HepG2 (cell line): ENCODE measurements at regions not wholly inside any gene's neighbourhood (a gene's known extent, or its start where the extent isn't known, plus 50 kb on each side); places are given as distances from the start of the nearest gene placed in this dataset.

Experiments
- ATAC-seq: fragments of 200-7000 bp; cut with Tn5 transposase; 3 replicates; pipeline ENCODE4 v1.9.1; 2020; ENCODE audit warnings: mild to moderate bottlenecking, moderate library complexity
- BruUV-seq: library from RNA; stranded (reverse); fragments of 400-500 nt; replicated peaks from 2 replicates; lab custom pipeline; 2021; lab: Mats Ljungman, UMichigan
- CTCF ChIA-PET: fragments of 300-600 bp; formaldehyde crosslinking; extraction: SDS; loops from one replicate; lab custom pipeline; 2021; ENCODE audit warnings: low total read pairs, inconsistent platforms, low intra/inter-chr PET ratio; lab: Yijun Ruan, JAX
- POLR2A ChIA-PET: fragments of 350-600 bp; sonication (Branson Sonifier 250); formaldehyde crosslinking; loops from one replicate; lab custom pipeline; 2020; ENCODE audit warnings: antibody characterized with exemption, inconsistent platforms; lab: Yijun Ruan, JAX
- DNase-seq: peaks from one replicate; pipeline ENCODE4 v3.0.0-alpha.2; 2015; ENCODE audit warnings: low spot score
- FAIRE-seq: peaks from 3 replicates; lab custom pipeline; 2011; peaks lifted over from hg19 to GRCh38; lab: Jason Lieb, UNC
- H2AFZ ChIP-seq: one replicate; pipeline ENCODE4 v1.6.1; 2011; ENCODE audit warnings: low read length, inconsistent platforms
- H3K27ac ChIP-seq: fragments of 300-600 bp; 3 replicates; pipeline ENCODE4 v1.8.0; 2011; ENCODE audit warnings: mixed run types, mild to moderate bottlenecking, mixed read lengths, low read length, inconsistent platforms; ENCODE audit not compliant: insufficient read depth; ENCODE audit errors: extremely low read length
- H3K27me3 ChIP-seq, 2 experiments: fragments of 200-600 bp in 1 of 2; 2 replicates in 1 of 2; 3 replicates in 1 of 2; pipeline versions ENCODE4 v1.6.0 to v1.8.0; 2011; ENCODE audit warnings: low read length in 2 of 2, mild to moderate bottlenecking in 2 of 2, moderate library complexity in 2 of 2, inconsistent platforms in 1 of 2; ENCODE audit not compliant: insufficient read depth in 2 of 2, control insufficient read depth in 1 of 2
- H3K36me3 ChIP-seq, 2 experiments: fragments of 200-600 bp in 1 of 2; replicated peaks in 1 of 2; 2 replicates in 1 of 2; 3 replicates in 1 of 2; pipeline versions ENCODE4 v1.5.1 to v1.8.0; 2011; ENCODE audit warnings: low read length in 2 of 2, inconsistent platforms in 1 of 2; ENCODE audit not compliant: insufficient read depth in 2 of 2, control insufficient read depth in 1 of 2
- H3K4me1 ChIP-seq: 2 replicates; pipeline ENCODE4 v1.5.1; 2012; ENCODE audit warnings: low read length, inconsistent platforms; ENCODE audit not compliant: insufficient read depth
- H3K4me2 ChIP-seq: 2 replicates; pipeline ENCODE4 v1.6.0; 2011; ENCODE audit warnings: low read depth, low read length, inconsistent platforms
- H3K4me3 ChIP-seq, 3 experiments: fragments of 200-600 bp in 1 of 3; sonication (generic), shearing (Covaris generic) in 1 of 3; replicated peaks in 1 of 3; 2 replicates each; pipeline ENCODE4 v1.5.1; 2011 to 2016; ENCODE audit warnings: low read length in 3 of 3, inconsistent platforms in 2 of 3, low read depth in 2 of 3, mild to moderate bottlenecking in 2 of 3, control low read depth in 1 of 3, mixed read lengths in 1 of 3; ENCODE audit not compliant: insufficient read depth in 1 of 3
- H3K79me2 ChIP-seq: one replicate; pipeline ENCODE4 v1.6.1; 2011; ENCODE audit warnings: low read length, inconsistent platforms; ENCODE audit not compliant: insufficient read depth
- H3K9ac ChIP-seq: 2 replicates; pipeline ENCODE4 v1.6.0; 2011; ENCODE audit warnings: mild to moderate bottlenecking, low read depth, low read length, inconsistent platforms; ENCODE audit not compliant: insufficient read depth
- H3K9me3 ChIP-seq: 2 replicates; pipeline ENCODE4 v1.5.1; 2012; ENCODE audit warnings: mild to moderate bottlenecking, low read length
- H4K20me1 ChIP-seq: 2 replicates; pipeline ENCODE4 v1.6.0; 2011; ENCODE audit warnings: inconsistent platforms, mild to moderate bottlenecking, low read length, moderate library complexity; ENCODE audit not compliant: insufficient read depth
- CAMTA2 ChIP-seq: sonication (generic); formaldehyde crosslinking; IDR thresholded peaks from 2 replicates; pipeline ENCODE4 v1.4.0; 2020; ENCODE audit warnings: mild to moderate bottlenecking, missing genetic modification reagents, borderline replicate concordance
- HNRNPLL ChIP-seq: fragments of 200-400 bp; formaldehyde crosslinking; IDR thresholded peaks from 2 replicates; pipeline ENCODE4 v1.6.1; 2017; ENCODE audit warnings: mild to moderate bottlenecking, low read depth, low read length; ENCODE audit not compliant: poor library complexity, severe bottlenecking
- PHF20 ChIP-seq: sonication (generic); formaldehyde crosslinking; IDR thresholded peaks from 2 replicates; pipeline ENCODE4 v1.5.0; 2020; ENCODE audit warnings: mild to moderate bottlenecking, missing genetic modification reagents
- POLR2AphosphoS5 ChIP-seq: IDR thresholded peaks from 2 replicates; pipeline ENCODE4 v1.6.1; 2012; ENCODE audit warnings: low read depth, low read length
- TARDBP ChIP-seq: sonication (generic); formaldehyde crosslinking; IDR thresholded peaks from 2 replicates; pipeline ENCODE4 v1.8.0; 2022; ENCODE audit warnings: mild to moderate bottlenecking, missing genetic modification reagents
- TCF12 ChIP-seq, 2 experiments: fragments of 450-650 bp in 1 of 2; sonication (generic) in 1 of 2; formaldehyde crosslinking in 1 of 2; IDR thresholded peaks; 2 replicates each; pipeline versions ENCODE4 v1.6.1 to v1.8.0; 2017 to 2022; ENCODE audit warnings: antibody characterized with exemption in 1 of 2, mild to moderate bottlenecking in 1 of 2, missing genetic modification reagents in 1 of 2, moderate library complexity in 1 of 2
- ZNF256 ChIP-seq: sonication (generic); formaldehyde crosslinking; conservative IDR thresholded peaks from 2 replicates; pipeline ENCODE4 v1.4.0; 2020; ENCODE audit warnings: missing genetic modification reagents
- ZNF564 ChIP-seq: sonication (generic); formaldehyde crosslinking; IDR thresholded peaks from 2 replicates; pipeline ENCODE4 v1.8.1; 2023; ENCODE audit warnings: mild to moderate bottlenecking, missing genetic modification reagents
- ZNF652 ChIP-seq: IDR thresholded peaks from 2 replicates; pipeline ENCODE4 v1.6.1; 2016; ENCODE audit warnings: low read depth, borderline replicate concordance
- ZNF724P ChIP-seq: sonication (generic); formaldehyde crosslinking; IDR thresholded peaks from 2 replicates; pipeline ENCODE4 v1.8.0; 2022; ENCODE audit warnings: missing genetic modification reagents, borderline replicate concordance
- WGBS: methylation state at CpG from one replicate; pipeline ENCODE4 v1.1.6; 2017; ENCODE audit warnings: low lambda C conversion rate; 5-methylcytosine and 5-hydroxymethylcytosine counted together
- in situ Hi-C: cut with HindIII; loops from 2 replicates; pipeline ENCODE4 v1.10.0; 2017; ENCODE audit warnings: low pct_unique_long_range_greater_than_20kb; ENCODE audit not compliant: extremely low pct_ligation_motif_present
- intact Hi-C: fragments of 100-400 bp; cut with micrococcal nuclease; formaldehyde crosslinking; loops from one replicate; pipeline ENCODE4 v1.10.0; 2022; ENCODE audit not compliant: unreplicated experiment
- TF ChIP-seq, protein P1 (sequence below): sonication (generic); formaldehyde crosslinking; IDR thresholded peaks from 2 replicates; pipeline ENCODE4 v1.8.0; 2022; ENCODE audit warnings: low read depth, missing genetic modification reagents
- TF ChIP-seq, protein P2 (sequence below): sonication (generic); IDR thresholded peaks from 2 replicates; pipeline ENCODE4 v1.6.1; 2016; ENCODE audit warnings: low read depth, borderline replicate concordance
- TF ChIP-seq, protein P3 (sequence below): sonication (generic); formaldehyde crosslinking; IDR thresholded peaks from 2 replicates; pipeline ENCODE4 v1.5.0; 2020; ENCODE audit warnings: mild to moderate bottlenecking, missing genetic modification reagents, borderline replicate concordance

DNA sequence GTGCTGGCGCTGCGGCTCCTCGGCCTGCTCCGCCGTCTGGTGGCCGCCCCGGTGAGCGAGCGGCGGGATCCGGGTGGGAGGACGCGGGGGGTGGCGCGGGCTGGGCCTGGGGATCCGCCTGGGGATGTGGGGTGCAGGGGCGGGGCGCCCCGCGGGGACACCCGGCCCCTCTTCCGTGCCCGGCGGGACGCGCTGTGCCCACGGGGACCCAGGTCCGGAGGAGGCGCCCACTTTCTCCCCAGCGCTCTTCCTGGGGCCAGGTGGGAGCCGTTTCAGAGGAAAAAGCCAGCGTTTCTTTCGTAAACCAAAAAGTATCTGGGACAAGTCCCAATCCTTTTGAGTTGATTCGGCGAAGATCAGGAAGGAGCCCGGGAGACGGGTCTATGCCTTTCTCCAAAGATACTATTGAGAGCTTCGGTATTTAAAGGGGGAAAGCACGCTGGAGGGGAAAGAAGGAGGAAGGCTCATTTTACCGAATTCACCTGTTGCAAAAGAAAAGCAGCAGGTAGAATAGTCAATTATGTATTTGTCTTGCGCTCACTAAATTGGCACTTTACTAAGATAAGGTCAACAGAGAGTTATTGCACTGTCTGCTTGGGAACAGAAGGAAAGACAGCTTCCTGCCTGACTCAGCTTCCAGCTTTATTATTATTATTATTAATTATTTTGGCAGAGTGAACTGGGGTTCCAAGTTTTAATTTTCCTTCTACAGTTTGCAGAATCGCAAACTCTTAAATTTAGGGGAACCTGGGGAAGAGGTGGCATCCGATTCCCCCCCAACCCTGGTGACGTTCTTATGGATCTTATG is 81.5 kb upstream of the CD99 start (continued):
- TF ChIP-seq, protein P1, sequence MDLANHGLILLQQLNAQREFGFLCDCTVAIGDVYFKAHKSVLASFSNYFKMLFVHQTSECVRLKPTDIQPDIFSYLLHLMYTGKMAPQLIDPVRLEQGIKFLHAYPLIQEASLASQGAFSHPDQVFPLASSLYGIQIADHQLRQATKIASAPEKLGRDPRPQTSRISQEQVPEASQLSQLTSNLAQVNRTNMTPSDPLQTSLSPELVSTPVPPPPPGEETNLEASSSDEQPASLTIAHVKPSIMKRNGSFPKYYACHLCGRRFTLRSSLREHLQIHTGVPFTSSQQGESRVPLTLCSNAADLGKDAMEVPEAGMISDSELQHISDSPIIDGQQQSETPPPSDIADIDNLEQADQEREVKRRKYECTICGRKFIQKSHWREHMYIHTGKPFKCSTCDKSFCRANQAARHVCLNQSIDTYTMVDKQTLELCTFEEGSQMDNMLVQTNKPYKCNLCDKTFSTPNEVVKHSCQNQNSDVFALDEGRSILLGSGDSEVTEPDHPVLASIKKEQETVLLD (CRISPR knock-in tag): 0 out of 2 replicates have a peak, but pooled peaks have one; percentile 18

- intact Hi-C loops: no loop called here
- ATAC-seq (peak; percentile 95), DNase-seq (peak; percentile 72), FAIRE-seq (no peak)
- WGBS: 0% methylated on average over 11 of the region's 63 CpGs
- H3K4me3 ChIP-seq: peak overlapping the region; percentile 64 to 99 (median 83)
- BruUV-seq: TSS peak; percentile 50
- peak overlapping the region; percentile 85 for H3K9ac ChIP-seq
- H4K20me1 ChIP-seq: no peaks in the 10 kb centered on the region
- H3K4me1 ChIP-seq: peaks cover 32% of the 10 kb centered on the region
- H2AFZ ChIP-seq: no peak overlapping the region
- no peaks in the 10 kb centered on the region for H3K9me3 ChIP-seq
- in situ Hi-C loops: loop anchor here (10.0 to 25.0 kb wide), 2 partner anchors 964 to 1147 kb away; partner anchors contain the start of gene ASMTL
- ChIA-PET CTCF (no interaction called here), POLR2A (no interaction called here)
- H3K4me2 ChIP-seq: peak overlapping the region; percentile 87
- no peaks in the 10 kb centered on the region; a peak in 1 of 5 replicates for H3K27me3 ChIP-seq
- H3K27ac ChIP-seq: peak overlapping the region; percentile 92
- H3K36me3 ChIP-seq: peaks cover 0 to 6% of the 10 kb centered on the region in 2 experiments; a peak in 1 of 5 replicates
- peaks cover 12% of the 10 kb centered on the region for H3K79me2 ChIP-seq
- TF ChIP-seq CAMTA2 (CRISPR knock-in tag): no peak
- peak; percentile 66 for TF ChIP-seq POLR2AphosphoS5
- no peak for TF ChIP-seq TCF12 (IDR thresholded peaks at IDR 0.05)
- TF ChIP-seq TCF12 (CRISPR knock-in tag; IDR thresholded peaks at IDR 0.05): no peak
- TF ChIP-seq HNRNPLL: peak; percentile 89
- peak; percentile 52; the same call in 1 of the 2 replicates for TF ChIP-seq ZNF724P (CRISPR knock-in tag)
- TF ChIP-seq ZNF652 (CRISPR knock-in tag): no peak
- TF ChIP-seq, protein P2, sequence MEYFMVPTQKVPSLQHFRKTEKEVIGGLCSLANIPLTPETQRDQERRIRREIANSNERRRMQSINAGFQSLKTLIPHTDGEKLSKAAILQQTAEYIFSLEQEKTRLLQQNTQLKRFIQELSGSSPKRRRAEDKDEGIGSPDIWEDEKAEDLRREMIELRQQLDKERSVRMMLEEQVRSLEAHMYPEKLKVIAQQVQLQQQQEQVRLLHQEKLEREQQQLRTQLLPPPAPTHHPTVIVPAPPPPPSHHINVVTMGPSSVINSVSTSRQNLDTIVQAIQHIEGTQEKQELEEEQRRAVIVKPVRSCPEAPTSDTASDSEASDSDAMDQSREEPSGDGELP: peak; percentile 69; the same call in 1 of the 2 replicates
- TF ChIP-seq TARDBP: no peak
- TF ChIP-seq, protein P3, sequence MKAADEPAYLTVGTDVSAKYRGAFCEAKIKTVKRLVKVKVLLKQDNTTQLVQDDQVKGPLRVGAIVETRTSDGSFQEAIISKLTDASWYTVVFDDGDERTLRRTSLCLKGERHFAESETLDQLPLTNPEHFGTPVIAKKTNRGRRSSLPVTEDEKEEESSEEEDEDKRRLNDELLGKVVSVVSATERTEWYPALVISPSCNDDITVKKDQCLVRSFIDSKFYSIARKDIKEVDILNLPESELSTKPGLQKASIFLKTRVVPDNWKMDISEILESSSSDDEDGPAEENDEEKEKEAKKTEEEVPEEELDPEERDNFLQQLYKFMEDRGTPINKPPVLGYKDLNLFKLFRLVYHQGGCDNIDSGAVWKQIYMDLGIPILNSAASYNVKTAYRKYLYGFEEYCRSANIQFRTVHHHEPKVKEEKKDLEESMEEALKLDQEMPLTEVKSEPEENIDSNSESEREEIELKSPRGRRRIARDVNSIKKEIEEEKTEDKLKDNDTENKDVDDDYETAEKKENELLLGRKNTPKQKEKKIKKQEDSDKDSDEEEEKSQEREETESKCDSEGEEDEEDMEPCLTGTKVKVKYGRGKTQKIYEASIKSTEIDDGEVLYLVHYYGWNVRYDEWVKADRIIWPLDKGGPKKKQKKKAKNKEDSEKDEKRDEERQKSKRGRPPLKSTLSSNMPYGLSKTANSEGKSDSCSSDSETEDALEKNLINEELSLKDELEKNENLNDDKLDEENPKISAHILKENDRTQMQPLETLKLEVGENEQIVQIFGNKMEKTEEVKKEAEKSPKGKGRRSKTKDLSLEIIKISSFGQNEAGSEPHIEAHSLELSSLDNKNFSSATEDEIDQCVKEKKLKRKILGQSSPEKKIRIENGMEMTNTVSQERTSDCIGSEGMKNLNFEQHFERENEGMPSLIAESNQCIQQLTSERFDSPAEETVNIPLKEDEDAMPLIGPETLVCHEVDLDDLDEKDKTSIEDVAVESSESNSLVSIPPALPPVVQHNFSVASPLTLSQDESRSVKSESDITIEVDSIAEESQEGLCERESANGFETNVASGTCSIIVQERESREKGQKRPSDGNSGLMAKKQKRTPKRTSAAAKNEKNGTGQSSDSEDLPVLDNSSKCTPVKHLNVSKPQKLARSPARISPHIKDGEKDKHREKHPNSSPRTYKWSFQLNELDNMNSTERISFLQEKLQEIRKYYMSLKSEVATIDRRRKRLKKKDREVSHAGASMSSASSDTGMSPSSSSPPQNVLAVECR (CRISPR knock-in tag): peak; percentile 78
- TF ChIP-seq PHF20 (CRISPR knock-in tag): peak; percentile 33; the same call in 1 of the 2 replicates
- TF ChIP-seq ZNF256: no peak
- no peak for TF ChIP-seq ZNF564 (CRISPR knock-in tag)
These were observed 82.3 kb upstream of the CD99 start for GRCh38 chrX:2608638-2609430.
